ENCODE measurements at regions not wholly inside any gene's neighbourhood (a gene's known extent, or its start where the extent isn't known, plus 50 kb on each side); places are given as distances from the start of the nearest gene placed in this dataset.
"Not testable (repeated sequence)": the region's sequence is repeated elsewhere in the genome, so short reads cannot be mapped to it uniquely, and the experiment has no call there.

GRCh38 chr1:9459816-9460407 lies 79.4 kb upstream of the SLC25A33 start:
- DNase-seq (ENCODE audit: low spot score) = no peak
- in situ Hi-C loops (cut with MboI; ENCODE audit: low pct_unique_long_range_greater_than_20kb, low sequenced_read_pairs, unreplicated experiment) = loop anchor here (10.0 kb wide), 1 partner anchor 175 kb away; no protein-coding TSS in a partner anchor
- no peak for TF ChIP-seq CTCF (IDR thresholded peaks at IDR 0.05; ENCODE audit: extremely low read depth, insufficient read depth, missing control alignments)

- in situ Hi-C loops (cut with MboI; ENCODE audit: low pct_unique_long_range_greater_than_20kb, low sequenced_read_pairs, unreplicated experiment) = no loop called here
- no peak for DNase-seq (ENCODE audit: low spot score)
Measured at GRCh38 chr1:9465640-9466039, 73.6 kb upstream of the SLC25A33 start.

GRCh38 chr1:9466780-9467758 lies 72.2 kb upstream of the SLC25A33 start:
- TF ChIP-seq CTCF (IDR thresholded peaks at IDR 0.05; ENCODE audit: extremely low read depth, insufficient read depth, missing control alignments) = no peak
- DNase-seq (ENCODE audit: low spot score) = no peak
- in situ Hi-C loops (cut with MboI; ENCODE audit: low pct_unique_long_range_greater_than_20kb, low sequenced_read_pairs, unreplicated experiment) = no loop called here

More at GRCh38 chr1:9465640-9466039, 73.6 kb upstream of the SLC25A33 start:
- TF ChIP-seq CTCF (IDR thresholded peaks at IDR 0.05; ENCODE audit: extremely low read depth, insufficient read depth, missing control alignments) = no peak

GRCh38 chr1:9469882-9470281 lies 69.4 kb upstream of the SLC25A33 start:
- in situ Hi-C loops (cut with MboI; ENCODE audit: low pct_unique_long_range_greater_than_20kb, low sequenced_read_pairs, unreplicated experiment); DNase-seq (ENCODE audit: low spot score): not testable (repeated sequence)

- no peak for DNase-seq (ENCODE audit: low spot score)
- no peak for TF ChIP-seq CTCF (IDR thresholded peaks at IDR 0.05; ENCODE audit: extremely low read depth, insufficient read depth, missing control alignments)
- in situ Hi-C loops (cut with MboI; ENCODE audit: low pct_unique_long_range_greater_than_20kb, low sequenced_read_pairs, unreplicated experiment) = no loop called here
Measured at GRCh38 chr1:9471679-9472078, 67.6 kb upstream of the SLC25A33 start.

GRCh38 chr1:9472386-9473031 lies 66.8 kb upstream of the SLC25A33 start:
- no peak for DNase-seq (ENCODE audit: low spot score)
- in situ Hi-C loops (cut with MboI; ENCODE audit: low pct_unique_long_range_greater_than_20kb, low sequenced_read_pairs, unreplicated experiment) = no loop called here
- TF ChIP-seq CTCF (IDR thresholded peaks at IDR 0.05; ENCODE audit: extremely low read depth, insufficient read depth, missing control alignments) = no peak
